ENCODE measurements at regions not wholly inside any gene's neighbourhood (a gene's known extent, or its start where the extent isn't known, plus 50 kb on each side); places are given as distances from the start of the nearest gene placed in this dataset.

DNA sequence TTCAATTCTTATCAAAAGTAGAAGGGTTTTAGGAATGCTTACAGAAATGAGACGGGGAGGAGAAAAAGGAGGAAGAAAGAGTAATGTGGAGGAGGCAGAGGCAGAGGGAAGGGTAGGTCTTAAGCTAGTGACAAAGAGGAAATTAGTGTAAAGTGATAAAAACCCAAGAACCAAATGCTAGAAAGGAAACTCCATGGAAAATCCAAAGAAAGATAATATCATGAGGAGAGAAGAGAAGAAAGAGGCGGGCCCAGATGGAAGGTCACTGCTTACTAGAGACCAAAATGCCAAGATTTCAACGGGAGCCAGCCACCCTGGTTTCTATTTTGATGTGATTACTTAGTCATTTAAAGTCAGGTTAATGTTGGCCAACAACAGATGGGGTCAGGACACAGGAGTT is 68.6 kb upstream of the IL12B start:
- no peak for DNase-seq
- no peaks in the 10 kb centered on the region for H3K9me3 Mint-ChIP-seq
- H3K27me3 Mint-ChIP-seq (ENCODE audit: insufficient read depth), result peaks cover 13% of the 10 kb centered on the region
- no peaks in the 10 kb centered on the region for H3K36me3 Mint-ChIP-seq (ENCODE audit: low read depth)
- no peak overlapping the region for H3K27ac Mint-ChIP-seq
- no peaks in the 10 kb centered on the region for H3K4me1 Mint-ChIP-seq (ENCODE audit: low read depth)
- TF ChIP-seq CTCF (IDR thresholded peaks at IDR 0.05), result no peak
- no peak overlapping the region for H3K4me3 Mint-ChIP-seq

GRCh38 chr5:159400476-159400875 is 70.2 kb upstream of the IL12B start:
- no peaks in the 10 kb centered on the region for H3K4me1 Mint-ChIP-seq (ENCODE audit: low read depth)
- TF ChIP-seq CTCF (IDR thresholded peaks at IDR 0.05), result no peak
- H3K27ac Mint-ChIP-seq, result no peak overlapping the region
- H3K27me3 Mint-ChIP-seq (ENCODE audit: insufficient read depth), result peaks cover 13% of the 10 kb centered on the region
- H3K9me3 Mint-ChIP-seq, result no peaks in the 10 kb centered on the region
- DNase-seq, result no peak
- H3K4me3 Mint-ChIP-seq, result no peak overlapping the region
- H3K36me3 Mint-ChIP-seq (ENCODE audit: low read depth), result no peaks in the 10 kb centered on the region

DNA sequence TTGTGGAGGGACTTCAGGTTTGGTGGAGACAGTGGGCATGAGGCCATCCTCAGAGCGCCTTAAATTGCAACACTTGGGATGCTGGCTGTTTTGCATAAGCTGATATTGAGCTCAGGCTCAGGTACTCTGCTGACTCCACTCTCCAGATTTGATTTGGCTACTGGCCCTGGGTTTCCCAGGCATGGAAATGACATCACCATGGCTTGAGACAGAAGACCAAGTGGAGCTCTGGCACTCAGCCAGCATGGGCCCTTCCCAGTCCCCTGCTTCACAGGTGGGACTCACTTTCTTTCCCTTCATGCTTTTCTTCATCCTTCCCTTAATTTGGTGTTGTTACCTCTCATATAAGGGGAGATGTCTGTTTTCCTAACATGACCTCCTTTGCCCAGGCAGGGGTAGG is 72.0 kb upstream of the IL12B start:
- no peak for TF ChIP-seq CTCF (IDR thresholded peaks at IDR 0.05)

GRCh38 chr5:159402856-159403255 is 72.6 kb upstream of the IL12B start:
- Mint-ChIP-seq H3K9me3 (no peaks in the 10 kb centered on the region), H3K4me3 (no peak overlapping the region)

More for the DNA sequence above, 72.0 kb upstream of the IL12B start:
- Mint-ChIP-seq H3K27ac (no peak overlapping the region), H3K4me3 (no peak overlapping the region), H3K27me3 (ENCODE audit: insufficient read depth) (peaks cover 13% of the 10 kb centered on the region), H3K9me3 (no peaks in the 10 kb centered on the region), H3K36me3 (ENCODE audit: low read depth) (no peaks in the 10 kb centered on the region), H3K4me1 (ENCODE audit: low read depth) (no peaks in the 10 kb centered on the region)
- no peak for DNase-seq

DNA sequence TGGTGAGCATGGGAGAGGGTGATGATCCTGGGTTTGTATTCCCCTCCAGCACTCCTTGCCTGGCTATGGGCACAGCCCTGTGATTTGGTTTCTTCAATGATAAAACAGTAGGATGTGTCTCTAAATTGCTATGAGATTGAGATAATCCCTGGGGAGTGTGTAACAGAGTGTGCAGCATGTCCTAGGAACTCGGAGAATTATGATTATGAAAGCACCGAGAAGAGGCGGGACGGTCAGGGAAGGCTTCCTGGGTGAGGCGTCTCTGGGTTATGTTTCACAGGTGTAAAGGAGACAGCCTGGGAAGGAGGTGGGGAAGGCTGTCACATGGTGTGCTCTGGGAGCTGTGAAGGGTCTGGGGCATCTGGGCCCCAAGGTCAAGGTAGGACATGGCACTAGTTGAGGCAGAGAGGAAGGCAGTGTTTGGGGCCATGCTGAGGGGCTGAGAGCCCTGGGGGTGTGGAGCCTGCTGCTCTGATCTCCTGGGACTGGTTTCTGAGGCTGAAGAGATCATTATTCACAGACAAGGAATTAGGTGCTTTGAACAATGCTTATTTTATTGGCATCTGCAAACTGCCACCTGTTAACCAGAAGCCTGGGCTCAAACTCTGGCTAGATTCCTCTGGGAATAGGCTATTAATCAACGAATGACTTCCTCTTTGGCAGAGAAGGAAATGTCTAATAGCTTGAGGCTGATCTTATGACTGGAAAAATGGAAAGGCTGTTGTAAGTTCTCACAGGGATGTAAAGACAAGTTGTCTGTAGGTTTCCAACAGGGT is 73.8 kb upstream of the IL12B start:
- no peak overlapping the region for H3K27ac Mint-ChIP-seq
- peaks cover 11% of the 10 kb centered on the region for H3K27me3 Mint-ChIP-seq (ENCODE audit: insufficient read depth)
- DNase-seq, result no peak
- H3K36me3 Mint-ChIP-seq (ENCODE audit: low read depth), result no peaks in the 10 kb centered on the region
- no peak for TF ChIP-seq CTCF (IDR thresholded peaks at IDR 0.05)
- no peak overlapping the region for H3K4me3 Mint-ChIP-seq
- no peaks in the 10 kb centered on the region for H3K4me1 Mint-ChIP-seq (ENCODE audit: low read depth)
- H3K9me3 Mint-ChIP-seq, result no peaks in the 10 kb centered on the region

More at GRCh38 chr5:159402856-159403255, 72.6 kb upstream of the IL12B start:
- Mint-ChIP-seq H3K4me1 (ENCODE audit: low read depth) (no peaks in the 10 kb centered on the region), H3K27me3 (ENCODE audit: insufficient read depth) (peaks cover 11% of the 10 kb centered on the region), H3K36me3 (ENCODE audit: low read depth) (no peaks in the 10 kb centered on the region), H3K27ac (no peak overlapping the region)
- no peak for DNase-seq
- TF ChIP-seq CTCF (IDR thresholded peaks at IDR 0.05), result no peak

Data from HFFc6 (cell line).